ENCODE measurements at regions not wholly inside any gene's neighbourhood (a gene's known extent, or its start where the extent isn't known, plus 50 kb on each side); places are given as distances from the start of the nearest gene placed in this dataset.
"Not testable (repeated sequence)": the region's sequence is repeated elsewhere in the genome, so short reads cannot be mapped to it uniquely, and the experiment has no call there.

DNA sequence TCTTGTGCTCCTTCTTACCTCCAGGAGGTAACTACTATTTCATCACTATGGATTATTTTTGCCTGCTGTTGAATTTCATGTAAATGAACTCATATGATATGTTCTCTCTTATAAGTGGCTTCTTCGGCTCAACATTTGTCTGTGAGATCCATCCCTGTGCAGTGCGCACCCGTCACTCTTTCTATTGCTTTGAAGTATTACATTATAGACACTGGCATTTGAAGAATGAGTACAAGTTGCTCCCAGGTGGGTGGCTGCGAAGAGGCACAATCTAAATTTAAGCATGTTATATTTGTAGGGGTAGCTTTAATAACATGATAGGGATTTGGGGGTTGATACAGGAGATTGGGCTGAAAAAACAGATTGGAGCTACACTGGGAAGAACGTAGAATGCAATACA lies 809.7 kb downstream of the CCSER2 start:
- Histone ChIP-seq H3K4me1 (no peaks in the 10 kb centered on the region), H3K27ac (no peak overlapping the region), H3K9me3 (no peaks in the 10 kb centered on the region), H3K4me3 (no peak overlapping the region), H3K36me3 (no peaks in the 10 kb centered on the region), H3K27me3 (no peaks in the 10 kb centered on the region)
- 86 to 87% methylated on average over 5 of the region's 5 CpGs for WGBS, 2 donors
- DNase-seq (no peak), ATAC-seq (no peak)
- intact Hi-C loops (cut with DNase I): no loop called here
- TF ChIP-seq CTCF (IDR thresholded peaks at IDR 0.05): no peak

DNA sequence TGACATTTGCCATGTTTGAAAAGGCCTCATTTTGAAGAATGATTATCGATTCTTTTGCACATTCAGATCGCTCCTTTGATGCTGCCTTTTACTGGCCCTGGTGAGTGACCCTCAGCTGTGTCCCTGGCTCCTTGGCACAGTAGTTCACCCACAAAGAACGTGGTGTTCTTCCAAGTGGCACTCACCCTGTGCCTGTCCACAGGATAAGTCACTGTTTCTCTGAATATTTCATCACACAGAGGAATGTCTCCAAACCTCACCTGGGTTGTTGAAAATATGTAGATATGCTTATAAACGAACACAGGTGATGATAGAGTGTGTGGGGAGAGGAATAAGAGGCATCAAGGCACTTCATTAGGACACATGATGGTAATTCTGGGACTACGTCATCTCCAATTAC lies 810.7 kb downstream of the CCSER2 start:
- Histone ChIP-seq H3K4me3 (no peak overlapping the region), H3K36me3 (no peaks in the 10 kb centered on the region), H3K4me1 (no peaks in the 10 kb centered on the region), H3K27me3 (no peaks in the 10 kb centered on the region), H3K27ac (no peak overlapping the region), H3K9me3 (peaks cover 0 to under 1% (median 0%) of the 10 kb centered on the region in 11 donors)
- TF ChIP-seq CTCF (IDR thresholded peaks at IDR 0.05): no peak
- DNase-seq (no peak), ATAC-seq (no peak)
- WGBS, 2 donors: 68 to 79% methylated on average over 5 of the region's 5 CpGs
- intact Hi-C loops (cut with DNase I): no loop called here

DNA sequence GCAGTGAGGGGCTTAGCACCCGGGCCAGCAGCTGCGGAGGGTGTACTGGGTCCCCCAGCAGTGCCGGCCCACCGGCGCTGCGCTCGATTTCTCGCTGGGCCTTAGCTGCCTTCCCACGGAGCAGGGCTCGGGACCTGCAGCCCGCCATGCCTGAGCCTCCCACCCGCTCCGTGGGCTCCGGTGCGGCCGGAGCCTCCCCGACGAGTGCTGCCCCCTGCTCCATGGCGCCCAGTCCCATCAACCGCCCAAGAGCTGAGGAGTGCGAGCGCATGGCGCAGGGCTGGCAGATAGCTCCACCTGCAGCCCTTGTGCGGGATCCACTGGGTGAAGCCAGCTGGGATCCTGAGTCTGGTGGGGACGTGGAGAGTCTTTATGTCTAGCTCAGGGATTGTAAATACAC lies 813.1 kb downstream of the CCSER2 start:
- H3K4me3 ChIP-seq; H3K27ac ChIP-seq; H3K27me3 ChIP-seq; ATAC-seq; H3K9me3 ChIP-seq; intact Hi-C loops (cut with DNase I); H3K36me3 ChIP-seq; H3K4me1 ChIP-seq; DNase-seq: not testable (repeated sequence)
- 94 to 97% methylated on average over 14 to 25 of the region's 25 CpGs for WGBS, 2 donors

DNA sequence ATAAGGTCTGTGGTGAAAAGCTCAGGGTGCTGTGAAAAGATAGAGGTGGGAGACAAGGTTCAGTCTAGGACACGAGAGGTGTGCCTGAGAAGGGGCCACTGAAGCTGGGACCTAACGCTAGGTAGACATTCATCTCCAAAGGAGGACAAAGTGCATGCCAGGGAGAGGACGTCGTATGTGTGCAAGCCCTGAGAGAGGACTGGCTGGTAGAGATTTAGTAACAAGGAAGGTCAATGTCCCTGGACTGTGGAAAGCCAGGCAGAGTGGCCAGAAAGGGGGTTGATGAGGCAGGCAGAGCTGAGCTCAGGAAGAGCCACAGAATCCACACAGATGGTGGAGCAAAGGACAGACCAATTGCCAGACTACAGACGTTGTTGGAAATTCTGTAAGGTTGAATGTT lies 817.6 kb downstream of the CCSER2 start:
- ATAC-seq: no peak
- H3K9me3 ChIP-seq: peaks cover 0 to 4% (median 0%) of the 10 kb centered on the region in 11 donors
- TF ChIP-seq CTCF (IDR thresholded peaks at IDR 0.05): no peak
- no peaks in the 10 kb centered on the region for H3K27me3 ChIP-seq
- H3K4me1 ChIP-seq: no peaks in the 10 kb centered on the region
- intact Hi-C loops (cut with DNase I): no loop called here
- H3K4me3 ChIP-seq: no peak overlapping the region
- H3K36me3 ChIP-seq: no peaks in the 10 kb centered on the region
- WGBS, 2 donors: 58 to 79% methylated on average over 5 of the region's 5 CpGs
- H3K27ac ChIP-seq: no peak overlapping the region
- DNase-seq: no peak

GRCh38 chr10:85147346-85148250 lies 819.2 kb downstream of the CCSER2 start:
- no peak overlapping the region for H3K27ac ChIP-seq
- no peak for ATAC-seq
- H3K4me3 ChIP-seq: no peak overlapping the region
- no peaks in the 10 kb centered on the region for H3K27me3 ChIP-seq
- no peak for TF ChIP-seq CTCF (IDR thresholded peaks at IDR 0.05)
- H3K9me3 ChIP-seq: peaks cover 0 to 4% (median 0%) of the 10 kb centered on the region in 11 donors
- no peaks in the 10 kb centered on the region for H3K36me3 ChIP-seq
- no peak for DNase-seq
- H3K4me1 ChIP-seq: no peaks in the 10 kb centered on the region
- intact Hi-C loops (cut with DNase I): no loop called here
- 89 to 92% methylated on average over 1 of the region's 1 CpG for WGBS, 2 donors
